K562 (cell line): ENCODE measurements at regions not wholly inside any gene's neighbourhood (a gene's known extent, or its start where the extent isn't known, plus 50 kb on each side); places are given as distances from the start of the nearest gene placed in this dataset.

Source experiments
- NFYB ChIP-seq: IDR thresholded peaks from 2 replicates; pipeline ENCODE4 v1.6.1; 2011; ENCODE audit warnings: mild to moderate bottlenecking, moderate library complexity; ENCODE audit not compliant: insufficient read length; ENCODE audit errors: extremely low read depth
- ZFP30 ChIP-seq: fragments of 250-450 bp; sonication (Bioruptor Pico); IDR thresholded peaks from 2 replicates; pipeline ENCODE4 v1.8.0; 2022; ENCODE audit warnings: moderate library complexity, mild to moderate bottlenecking, inconsistent platforms, borderline replicate concordance

GRCh38 chr3:107464037-107464436 is 58.7 kb upstream of the BBX start:
- TF ChIP-seq NFYB (no peak), ZFP30 (CRISPR knock-in tag) (no peak)
